ENCODE measurements at regions not wholly inside any gene's neighbourhood (a gene's known extent, or its start where the extent isn't known, plus 50 kb on each side); places are given as distances from the start of the nearest gene placed in this dataset.

GRCh38 chr11:15757048-15757698 is 599.2 kb downstream of the SOX6 start:
- TF ChIP-seq EZH2phosphoT487 (IDR thresholded peaks at IDR 0.05; ENCODE audit: borderline replicate concordance) (no peak), CTCF (conservative IDR thresholded peaks at IDR 0.05; ENCODE audit: low read length) (no peak)
- H3K27me3 ChIP-seq (ENCODE audit: insufficient read depth, low read length, poor library complexity, severe bottlenecking) = no peaks in the 10 kb centered on the region
- H3K9ac ChIP-seq (ENCODE audit: low read depth, low read length, poor library complexity, severe bottlenecking) = no peak overlapping the region
- no peak overlapping the region for H3K4me2 ChIP-seq (ENCODE audit: low read depth, low read length, poor library complexity, severe bottlenecking)
- H3K79me2 ChIP-seq (ENCODE audit: insufficient read depth, low read length) = no peaks in the 10 kb centered on the region
- no peaks in the 10 kb centered on the region for H3K9me2 ChIP-seq (replicated peaks; ENCODE audit: low read depth, low read length)
- no peaks in the 10 kb centered on the region for H3K4me1 ChIP-seq (ENCODE audit: insufficient read depth, low read length, poor library complexity, severe bottlenecking)
- no peaks in the 10 kb centered on the region for H3K36me3 ChIP-seq (ENCODE audit: insufficient read depth, low read length)
- no peaks in the 10 kb centered on the region for H3F3A ChIP-seq (ENCODE audit: low read depth)
- H4K20me1 ChIP-seq (ENCODE audit: insufficient read depth, low read length, poor library complexity, severe bottlenecking) = no peaks in the 10 kb centered on the region
- no peak overlapping the region for H2AFZ ChIP-seq (ENCODE audit: low read length)
- no peak overlapping the region for H3K4me3 ChIP-seq (ENCODE audit: low read length, poor library complexity, severe bottlenecking)
- no peaks in the 10 kb centered on the region for H3K9me3 ChIP-seq (ENCODE audit: insufficient read depth, low read depth, low read length)

GRCh38 chr11:15758857-15759465 is 597.4 kb downstream of the SOX6 start:
- Histone ChIP-seq H3K27me3 (ENCODE audit: insufficient read depth, low read length, poor library complexity, severe bottlenecking) (no peaks in the 10 kb centered on the region), H3K9me3 (ENCODE audit: insufficient read depth, low read depth, low read length) (no peaks in the 10 kb centered on the region), H3K4me1 (ENCODE audit: insufficient read depth, low read length, poor library complexity, severe bottlenecking) (no peaks in the 10 kb centered on the region), H3K9ac (ENCODE audit: low read depth, low read length, poor library complexity, severe bottlenecking) (no peak overlapping the region), H3K4me3 (ENCODE audit: low read length, poor library complexity, severe bottlenecking) (no peak overlapping the region), H3K9me2 (replicated peaks; ENCODE audit: low read depth, low read length) (no peaks in the 10 kb centered on the region), H2AFZ (ENCODE audit: low read length) (no peak overlapping the region), H3K79me2 (ENCODE audit: insufficient read depth, low read length) (no peaks in the 10 kb centered on the region), H3K4me2 (ENCODE audit: low read depth, low read length, poor library complexity, severe bottlenecking) (no peak overlapping the region), H3F3A (ENCODE audit: low read depth) (no peaks in the 10 kb centered on the region), H4K20me1 (ENCODE audit: insufficient read depth, low read length, poor library complexity, severe bottlenecking) (no peaks in the 10 kb centered on the region), H3K36me3 (ENCODE audit: insufficient read depth, low read length) (no peaks in the 10 kb centered on the region)
- TF ChIP-seq CTCF (conservative IDR thresholded peaks at IDR 0.05; ENCODE audit: low read length) = no peak
- TF ChIP-seq EZH2phosphoT487 (IDR thresholded peaks at IDR 0.05; ENCODE audit: borderline replicate concordance) = no peak

GRCh38 chr11:15761235-15761634 is 595.1 kb downstream of the SOX6 start:
- TF ChIP-seq CTCF (conservative IDR thresholded peaks at IDR 0.05; ENCODE audit: low read length) (no peak), EZH2phosphoT487 (IDR thresholded peaks at IDR 0.05; ENCODE audit: borderline replicate concordance) (no peak)

More at GRCh38 chr11:15761235-15761634, 595.1 kb downstream of the SOX6 start:
- H3K79me2 ChIP-seq (ENCODE audit: insufficient read depth, low read length) = no peaks in the 10 kb centered on the region
- H3K9me2 ChIP-seq (replicated peaks; ENCODE audit: low read depth, low read length) = no peaks in the 10 kb centered on the region
- H2AFZ ChIP-seq (ENCODE audit: low read length) = no peak overlapping the region
- H3K4me2 ChIP-seq (ENCODE audit: low read depth, low read length, poor library complexity, severe bottlenecking) = no peak overlapping the region
- H3K9ac ChIP-seq (ENCODE audit: low read depth, low read length, poor library complexity, severe bottlenecking) = no peak overlapping the region
- no peaks in the 10 kb centered on the region for H3K27me3 ChIP-seq (ENCODE audit: insufficient read depth, low read length, poor library complexity, severe bottlenecking)
- no peaks in the 10 kb centered on the region for H3K4me1 ChIP-seq (ENCODE audit: insufficient read depth, low read length, poor library complexity, severe bottlenecking)
- H4K20me1 ChIP-seq (ENCODE audit: insufficient read depth, low read length, poor library complexity, severe bottlenecking) = no peaks in the 10 kb centered on the region
- H3F3A ChIP-seq (ENCODE audit: low read depth) = no peaks in the 10 kb centered on the region
- no peak overlapping the region for H3K4me3 ChIP-seq (ENCODE audit: low read length, poor library complexity, severe bottlenecking)
- no peaks in the 10 kb centered on the region for H3K36me3 ChIP-seq (ENCODE audit: insufficient read depth, low read length)
- H3K9me3 ChIP-seq (ENCODE audit: insufficient read depth, low read depth, low read length) = no peaks in the 10 kb centered on the region
